Stimulated activated CD4-positive, alpha-beta T cell treated with anti-CD3 and anti-CD28 coated beads, Interleukin-4, amount 100 ng/mL, for 4 hours (primary cell): ENCODE measurements at regions not wholly inside any gene's neighbourhood (a gene's known extent, or its start where the extent isn't known, plus 50 kb on each side); places are given as distances from the start of the nearest gene placed in this dataset.
"Not testable (repeated sequence)": the region's sequence is repeated elsewhere in the genome, so short reads cannot be mapped to it uniquely, and the experiment has no call there.

Source experiments
- DNase-seq, 2 experiments: peaks; one replicate each; pipeline ENCODE4 v3.0.0-alpha.2; 2020

DNA sequence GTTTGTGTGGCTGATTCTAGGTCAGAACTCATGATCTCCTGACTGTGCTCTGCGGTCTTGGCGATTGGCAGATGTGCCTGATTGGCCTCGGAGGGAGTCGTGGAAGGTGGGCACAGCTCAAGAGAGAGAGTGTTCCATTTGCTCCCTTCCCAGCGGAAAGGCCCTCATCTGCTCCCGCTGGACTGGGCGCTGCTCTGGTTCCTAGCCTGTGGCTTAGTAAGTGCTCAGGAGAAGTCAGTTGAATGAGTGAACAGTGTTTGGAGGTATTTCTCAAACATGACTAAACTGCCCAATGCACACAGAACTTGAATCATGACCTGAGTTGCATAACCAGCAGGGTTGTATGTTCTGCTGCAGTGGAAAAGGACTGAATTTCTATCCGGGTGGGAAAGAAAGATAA lies 120.2 kb upstream of the PITX1 start:
- DNase-seq = no peak

DNA sequence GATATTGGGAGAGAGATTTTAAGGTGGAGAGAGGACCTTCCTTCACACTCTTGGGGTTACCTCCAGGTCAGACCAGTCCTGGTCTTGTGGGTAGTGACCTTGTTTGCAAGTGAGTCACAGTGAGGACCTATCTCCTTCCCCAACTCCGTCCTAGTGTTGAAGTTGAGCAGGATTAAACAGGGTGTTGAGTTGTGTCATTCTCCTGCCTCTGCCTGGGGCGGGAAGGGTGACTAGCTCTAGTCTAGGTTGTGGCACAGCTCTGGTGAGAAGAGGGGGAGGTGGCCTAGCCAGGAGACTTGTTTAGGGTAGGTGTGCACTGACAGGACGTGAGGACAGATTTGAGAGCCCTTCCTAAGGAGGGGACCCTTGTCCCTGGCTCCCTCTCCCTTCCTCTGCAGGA lies 119.6 kb upstream of the PITX1 start:
- DNase-seq = no peak

DNA sequence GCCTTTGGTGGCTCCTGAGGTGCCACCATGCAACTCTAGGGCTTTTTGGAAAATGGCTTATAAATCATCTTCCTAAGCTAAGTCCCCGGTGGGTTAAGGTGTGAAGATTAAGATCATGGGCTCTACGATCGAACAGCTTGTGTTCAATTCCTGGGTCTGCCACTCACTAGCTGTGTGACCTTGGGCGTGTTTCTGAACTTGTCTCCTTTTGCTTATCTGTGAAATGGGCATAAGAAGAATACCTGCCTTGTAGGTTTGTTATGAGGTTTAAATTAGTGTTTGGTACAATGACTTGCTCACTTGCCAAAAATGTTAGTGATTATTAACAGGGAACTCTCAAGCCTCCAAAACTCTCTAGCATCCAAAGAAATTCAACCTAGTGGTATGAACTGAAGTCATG lies 119.2 kb upstream of the PITX1 start:
- DNase-seq = no peak

DNA sequence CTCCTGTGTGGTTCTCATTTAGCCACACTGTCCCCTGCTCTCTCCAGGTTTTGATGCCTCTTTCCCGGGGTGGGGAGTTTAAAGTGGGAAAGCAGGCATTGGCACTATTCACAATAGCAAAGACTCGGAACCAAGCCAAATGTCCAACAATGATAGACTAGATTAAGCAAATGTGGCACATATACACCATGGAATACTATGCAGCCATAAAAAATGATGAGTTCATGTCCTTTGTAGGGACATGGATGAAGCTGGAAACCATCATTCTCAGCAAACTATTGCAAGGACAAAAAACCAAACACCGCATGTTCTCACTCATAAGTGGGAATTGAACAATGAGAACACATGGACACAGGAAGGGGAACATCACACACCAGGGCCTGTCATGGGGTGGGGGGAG lies 117.6 kb upstream of the PITX1 start:
- not testable (repeated sequence) for DNase-seq

DNA sequence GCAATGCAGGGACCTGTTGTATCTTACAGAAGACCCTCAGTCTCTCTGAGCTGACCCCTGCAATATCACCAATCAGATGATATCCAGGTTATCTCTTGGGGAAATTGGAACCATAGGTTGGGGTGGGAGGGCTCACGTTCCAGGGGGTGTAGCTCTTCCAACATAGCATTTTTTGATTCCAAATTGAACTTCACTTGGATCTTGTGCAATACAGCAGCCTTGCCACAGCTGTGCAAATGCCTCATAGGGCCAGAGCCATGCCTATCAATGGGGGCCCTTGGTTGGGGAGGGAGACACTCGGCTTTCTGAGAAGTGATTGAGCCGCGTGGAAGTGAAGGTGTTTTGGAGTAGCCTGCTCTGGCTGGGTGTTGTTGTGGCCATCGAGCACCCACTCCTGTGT lies 117.2 kb upstream of the PITX1 start:
- no peak for DNase-seq

DNA sequence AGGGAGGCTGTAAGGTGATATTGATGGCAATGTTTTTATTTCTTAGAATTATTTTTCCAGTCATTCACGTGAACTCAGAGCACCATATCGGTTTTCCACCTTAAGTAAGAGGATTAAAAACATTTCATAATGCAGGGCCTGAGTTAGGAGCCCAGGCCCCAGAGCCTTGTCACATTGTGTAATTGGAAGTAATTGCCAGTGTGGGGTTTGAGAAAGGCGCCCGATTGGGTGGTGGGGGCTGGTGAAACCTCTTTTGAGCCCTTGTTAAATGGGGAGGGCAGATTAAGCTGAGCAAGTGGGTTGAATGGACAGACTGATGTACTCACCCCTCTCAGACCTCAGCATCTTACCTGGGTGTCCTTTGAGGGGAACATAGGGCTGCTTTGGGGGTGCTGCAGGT lies 116.7 kb upstream of the PITX1 start:
- no peak for DNase-seq

DNA sequence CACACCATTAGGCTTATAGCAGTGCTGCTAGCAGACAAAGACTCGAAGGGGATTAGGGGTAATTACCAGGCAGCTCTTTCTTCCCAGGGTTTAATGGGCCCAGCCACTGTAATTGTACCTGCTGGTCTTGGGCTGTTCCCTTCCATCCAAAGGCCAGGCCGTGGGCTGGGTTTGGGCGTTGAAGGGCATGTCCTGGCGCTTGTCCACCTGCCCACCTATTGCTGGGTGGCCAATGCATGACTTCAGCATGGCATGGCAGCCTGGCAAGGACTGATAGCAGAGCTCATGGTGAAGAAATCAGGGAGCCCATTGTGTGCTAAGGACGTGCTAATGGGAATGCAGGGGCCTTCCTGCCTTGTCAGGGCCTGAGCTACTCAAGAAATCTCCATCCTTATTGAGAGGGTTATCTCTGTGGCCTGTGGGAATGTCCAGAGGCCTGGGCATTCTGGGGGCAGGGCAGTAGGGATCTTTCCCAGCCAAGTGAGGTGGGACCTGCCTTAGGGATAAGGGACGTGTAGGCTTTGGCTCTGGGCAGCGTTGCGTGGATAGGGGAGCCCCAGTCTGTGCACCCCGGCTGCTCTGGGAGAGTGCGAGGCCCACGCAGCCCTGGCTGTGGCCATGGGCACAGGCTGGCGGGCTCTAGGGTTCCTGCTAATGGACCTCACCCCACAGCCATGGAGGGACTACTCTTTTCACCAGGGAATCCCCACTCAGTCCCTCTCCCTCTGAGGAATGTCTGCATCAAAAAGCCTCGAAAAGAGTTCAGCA lies 116.1 kb upstream of the PITX1 start:
- no peak for DNase-seq

DNA sequence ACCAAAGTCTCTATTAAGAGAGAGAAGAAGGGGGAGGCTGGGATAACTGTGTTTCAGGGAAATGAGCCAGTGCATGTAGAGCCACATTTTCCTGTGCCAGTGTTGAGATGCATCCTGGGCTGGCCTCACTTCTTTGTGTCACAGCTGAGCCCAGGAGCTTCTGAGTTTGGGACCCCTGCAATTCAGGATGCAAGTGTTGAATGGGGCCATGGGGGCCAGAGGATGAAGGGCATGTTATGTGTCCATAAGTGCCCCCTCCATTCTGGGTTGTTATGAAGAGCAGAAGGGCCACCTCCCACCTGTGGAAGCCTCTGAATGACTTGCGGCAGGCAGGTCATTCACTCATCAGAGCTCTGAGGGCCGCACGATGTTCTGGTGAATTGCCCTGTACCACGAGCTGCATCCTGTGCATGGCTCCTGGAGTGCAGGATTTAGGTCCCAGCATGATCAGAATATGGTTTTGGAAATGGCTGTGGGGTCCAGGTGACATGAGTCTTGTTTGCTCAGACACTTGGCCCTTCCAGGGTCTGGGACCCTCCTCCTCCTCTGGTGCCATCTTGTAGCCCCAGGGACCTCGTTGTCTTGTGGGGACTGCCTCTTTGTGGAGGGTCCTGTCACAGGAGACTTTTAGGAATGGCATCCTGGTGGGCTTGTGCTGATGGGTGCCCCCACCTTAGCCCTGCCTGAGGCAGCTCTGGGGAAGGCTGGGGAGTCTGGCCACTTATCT lies 115.4 kb upstream of the PITX1 start:
- DNase-seq = no peak

DNA sequence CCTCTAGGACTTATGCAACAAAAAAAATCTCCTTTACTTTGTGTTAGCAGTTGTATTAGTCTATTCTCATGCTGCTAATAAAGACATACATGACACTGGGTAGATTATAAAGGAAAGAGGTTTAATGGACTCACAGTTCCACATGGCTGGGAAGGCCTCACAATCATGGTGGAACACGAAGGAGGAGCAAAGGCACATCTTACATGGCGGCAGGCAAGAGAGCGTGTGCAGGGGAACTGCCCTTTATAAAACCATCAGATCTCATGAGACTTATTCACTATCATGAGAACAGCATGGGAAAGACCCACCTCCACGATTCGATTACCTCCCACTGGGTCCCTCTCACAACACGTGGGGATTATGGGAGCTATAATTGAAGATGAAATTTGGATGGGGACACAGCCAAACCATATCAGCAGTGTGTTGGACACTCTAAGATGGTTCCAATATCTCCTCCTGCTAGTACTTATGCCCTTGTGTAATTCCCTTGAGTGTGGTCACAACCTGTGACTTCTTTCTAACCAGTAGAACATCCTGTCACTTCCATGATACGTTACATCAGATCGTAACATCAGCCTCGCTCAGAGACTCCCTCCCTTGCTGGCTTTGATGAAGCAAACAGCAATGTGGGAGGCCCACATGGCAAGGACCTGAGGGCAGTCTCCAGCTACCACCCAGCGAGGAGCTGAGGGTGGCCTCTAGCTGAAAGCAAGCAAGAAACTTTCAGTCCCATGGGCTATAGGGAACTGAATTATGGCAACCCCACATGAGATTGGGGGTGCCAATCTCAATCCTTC lies 113.5 kb upstream of the PITX1 start:
- DNase-seq = no peak

DNA sequence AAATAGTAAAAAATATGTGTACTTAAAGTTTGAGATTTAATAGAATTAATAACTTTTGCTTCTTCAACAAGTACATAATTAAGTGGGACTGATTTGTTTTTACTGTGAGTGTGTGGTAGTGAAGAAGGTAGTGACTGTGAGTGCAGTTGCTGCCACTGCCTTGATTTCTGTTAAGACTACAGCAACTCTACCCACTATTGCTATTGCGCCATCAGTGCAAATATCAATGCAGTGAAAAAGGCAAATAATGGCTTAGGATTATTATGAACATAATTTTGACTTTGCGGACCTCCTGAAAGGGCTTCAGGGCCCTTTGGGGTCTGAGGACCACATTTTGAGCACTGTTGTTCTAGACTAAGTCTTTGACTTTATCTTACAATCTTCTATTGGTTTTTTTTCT lies 112.0 kb upstream of the PITX1 start:
- no peak for DNase-seq

DNA sequence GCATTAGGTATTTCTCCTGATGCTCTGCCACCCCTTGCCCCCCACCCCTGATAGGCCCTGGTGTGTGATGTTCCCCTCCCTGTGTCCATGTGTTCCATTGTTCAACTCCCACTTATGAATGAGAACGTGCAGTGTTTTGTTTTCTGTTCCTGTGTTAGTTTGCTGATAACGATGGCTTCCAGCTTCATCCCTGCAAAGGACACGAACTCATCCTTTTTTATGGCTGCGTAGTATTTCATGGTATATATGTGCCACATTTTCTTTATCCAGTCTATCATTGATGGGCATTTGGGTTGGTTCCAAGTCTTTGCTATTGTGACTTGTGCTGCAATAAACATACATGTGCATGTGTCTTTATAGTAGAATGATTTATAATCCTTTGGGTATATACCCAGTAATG lies 109.7 kb upstream of the PITX1 start:
- not testable (repeated sequence) for DNase-seq

DNA sequence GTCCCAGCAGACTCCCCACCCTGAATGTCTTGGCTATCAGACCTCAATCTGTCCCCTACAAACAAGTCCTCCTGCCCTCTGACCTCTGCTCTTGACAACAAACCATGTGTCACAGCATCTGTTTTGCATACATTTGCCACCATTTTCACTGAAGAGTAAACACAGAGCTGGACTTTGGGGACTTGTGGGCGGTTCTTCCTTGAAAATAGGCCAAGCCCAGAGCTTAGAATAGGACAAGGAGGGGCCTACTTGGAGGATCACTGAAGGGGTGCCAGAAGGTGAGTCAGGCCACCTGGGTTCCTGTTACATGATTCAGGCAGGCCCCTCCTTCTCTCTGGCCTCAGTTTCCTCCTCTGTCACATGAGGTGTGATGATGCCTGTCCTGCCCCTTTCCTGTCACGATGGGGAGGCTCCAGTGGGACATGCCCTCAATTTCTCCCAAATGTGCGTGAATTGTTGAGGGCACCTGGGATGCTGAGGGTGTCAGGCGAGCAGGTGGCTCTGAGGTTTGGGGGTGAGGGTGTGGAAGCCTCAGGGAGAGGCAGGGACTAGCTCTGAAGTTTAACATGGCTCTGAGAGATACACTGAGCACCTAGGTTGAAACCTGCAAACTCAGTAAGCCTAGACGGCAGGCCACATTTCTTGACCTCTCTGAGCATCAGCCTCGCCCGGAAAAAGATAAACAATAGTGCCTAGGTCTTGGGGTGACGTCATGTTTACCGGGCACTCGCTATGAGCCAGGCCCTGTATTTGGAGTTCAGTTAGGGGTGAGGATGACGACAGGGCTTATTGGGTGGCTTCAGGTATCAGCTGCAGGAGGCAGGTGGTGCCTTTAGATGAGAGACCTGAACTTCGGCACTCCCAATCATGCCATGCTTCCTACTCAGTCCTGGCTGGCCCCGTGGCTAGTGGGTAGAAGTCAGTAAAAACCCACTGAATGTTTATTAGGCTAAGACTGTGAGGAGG lies 107.6 kb upstream of the PITX1 start:
- DNase-seq = no peak

DNA sequence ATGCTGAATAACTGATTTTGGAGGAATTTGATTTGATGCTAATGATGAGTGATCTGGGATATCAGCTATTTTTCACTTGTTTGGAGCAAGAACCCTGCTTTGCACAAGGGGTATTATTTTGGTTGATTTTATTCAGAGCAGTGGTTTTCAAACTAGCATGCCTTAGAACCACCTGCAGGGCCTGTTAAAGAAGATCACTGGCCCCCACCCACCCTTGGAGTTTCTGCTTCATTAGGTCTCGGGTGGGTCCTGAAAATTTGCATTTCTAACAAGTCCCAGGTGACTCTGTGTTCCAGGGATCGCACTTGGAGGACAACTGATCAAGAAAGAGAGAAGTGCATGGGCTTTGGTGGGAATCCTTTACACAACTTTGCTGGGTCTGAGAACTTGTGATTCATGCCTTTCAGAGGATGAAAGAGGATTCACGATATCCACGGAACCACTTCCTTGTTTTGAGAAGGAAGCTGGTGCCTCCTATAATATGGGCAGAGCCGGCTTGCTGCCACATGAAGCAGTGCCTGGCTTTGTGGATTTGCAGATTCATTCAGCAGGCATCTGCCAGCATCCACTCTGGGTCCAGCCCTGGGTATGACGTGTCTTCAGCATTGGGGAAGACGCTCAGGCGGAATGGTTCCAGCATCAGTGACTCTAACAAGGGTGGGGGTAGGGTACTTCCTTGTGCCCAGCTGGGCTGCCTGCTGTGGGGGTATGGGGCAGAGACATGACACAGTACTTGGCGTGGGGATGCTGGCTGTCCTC lies 106.6 kb upstream of the PITX1 start:
- no peak for DNase-seq

DNA sequence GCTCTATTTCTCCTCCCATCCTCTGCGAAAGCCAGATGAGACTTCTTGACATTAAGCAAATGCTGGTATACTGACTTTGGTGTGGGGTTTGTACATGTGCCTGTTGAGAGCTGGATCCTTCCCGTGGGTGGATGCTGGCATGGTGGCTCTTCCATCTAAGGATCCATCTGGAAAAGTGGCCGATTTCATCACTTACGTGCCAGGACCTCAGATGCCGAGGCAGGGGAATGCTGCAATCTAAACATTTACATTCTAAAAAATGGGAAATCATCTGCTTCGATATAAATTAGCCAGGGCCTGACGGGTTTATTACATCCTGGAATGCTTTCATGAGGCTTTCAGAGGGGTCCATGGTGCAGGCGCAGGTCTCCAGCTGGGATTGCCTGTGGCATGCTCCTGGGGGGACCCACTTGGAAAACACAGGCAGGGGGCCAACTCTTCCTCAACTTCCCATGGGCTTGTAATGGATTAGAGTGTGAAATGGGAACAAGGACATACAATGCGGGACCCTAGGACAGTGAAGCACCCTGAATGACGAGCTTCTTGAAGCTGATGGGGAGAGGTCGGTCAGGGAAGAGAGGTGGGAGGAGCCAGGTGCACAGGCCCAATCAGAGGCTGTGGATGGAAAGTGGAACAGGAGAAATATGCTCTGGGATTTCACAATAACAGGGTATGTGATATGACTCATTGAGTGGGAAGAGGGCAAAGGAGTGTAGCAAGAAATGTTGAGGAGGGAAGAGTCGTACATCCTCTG lies 105.5 kb upstream of the PITX1 start:
- no peak for DNase-seq

DNA sequence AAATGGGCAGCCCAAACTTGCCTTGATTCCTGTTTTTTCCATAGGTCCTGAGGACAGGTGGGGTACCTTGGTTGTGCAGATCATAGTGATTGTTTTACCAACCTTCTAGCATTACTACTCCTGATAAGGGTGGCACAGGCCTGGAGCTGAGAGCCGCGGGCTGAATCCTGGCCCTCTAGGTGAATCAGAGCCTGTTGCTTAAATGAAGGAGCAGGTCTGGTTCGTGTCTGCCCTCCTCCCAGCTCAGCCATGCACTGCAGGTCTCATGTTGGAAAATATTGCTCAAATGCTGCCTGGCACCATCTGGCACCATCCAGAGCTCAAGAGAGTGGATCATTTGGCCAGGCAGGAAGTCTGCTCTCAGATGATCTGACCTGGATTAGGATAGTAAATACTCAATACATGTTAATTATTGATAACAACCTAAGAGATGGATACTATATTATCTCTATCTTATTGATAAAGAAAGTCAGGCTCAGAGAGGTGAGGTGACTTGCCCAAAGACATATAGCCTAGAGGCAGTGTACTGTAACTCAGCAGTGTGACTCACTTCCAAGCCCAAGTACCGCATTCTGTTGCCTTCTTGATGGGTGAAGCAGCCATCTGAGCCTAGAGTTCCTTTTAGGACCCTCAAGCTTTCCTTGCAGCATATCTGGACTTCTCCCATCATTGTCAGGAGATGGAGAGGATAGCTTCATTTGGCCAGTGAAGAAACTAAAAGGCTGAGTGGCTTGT lies 104.3 kb upstream of the PITX1 start:
- DNase-seq = no peak

DNA sequence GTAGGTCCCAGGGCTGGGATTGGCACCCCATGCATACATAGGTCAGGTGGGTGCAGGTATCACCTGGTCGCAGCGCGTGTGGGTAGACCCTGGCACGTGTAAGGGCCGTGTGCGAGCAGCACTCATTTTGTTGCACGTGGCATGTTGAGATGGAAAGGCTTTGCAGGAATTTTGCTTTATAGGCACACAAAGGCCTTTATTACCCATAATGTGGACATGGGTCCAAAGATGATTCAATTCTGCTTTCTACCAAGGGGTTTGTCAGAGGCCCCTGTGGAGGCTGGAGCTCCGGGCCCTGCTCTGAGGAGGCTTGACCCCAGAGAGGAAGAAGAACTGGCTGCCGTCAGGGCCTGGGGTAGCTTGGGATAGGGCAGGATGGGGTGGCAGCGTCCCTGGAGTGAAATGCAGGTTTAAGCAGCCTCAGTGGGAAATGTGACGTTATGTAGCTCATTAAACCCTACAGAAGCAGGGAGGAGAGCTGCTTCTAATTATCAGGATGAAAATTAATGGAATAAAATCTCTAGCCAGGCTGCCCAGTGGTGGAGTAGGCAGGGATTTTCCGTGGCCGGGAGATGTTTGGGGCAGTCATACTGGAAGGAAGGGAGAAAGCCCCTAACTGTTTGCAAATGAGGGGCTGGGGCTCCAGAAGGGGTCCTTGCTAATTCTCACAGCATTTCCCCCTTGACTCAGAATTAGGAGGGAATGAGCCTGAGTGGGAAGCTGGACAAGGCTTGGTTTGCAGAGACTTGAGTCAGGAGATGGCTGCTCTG lies 103.3 kb upstream of the PITX1 start:
- no peak for DNase-seq

DNA sequence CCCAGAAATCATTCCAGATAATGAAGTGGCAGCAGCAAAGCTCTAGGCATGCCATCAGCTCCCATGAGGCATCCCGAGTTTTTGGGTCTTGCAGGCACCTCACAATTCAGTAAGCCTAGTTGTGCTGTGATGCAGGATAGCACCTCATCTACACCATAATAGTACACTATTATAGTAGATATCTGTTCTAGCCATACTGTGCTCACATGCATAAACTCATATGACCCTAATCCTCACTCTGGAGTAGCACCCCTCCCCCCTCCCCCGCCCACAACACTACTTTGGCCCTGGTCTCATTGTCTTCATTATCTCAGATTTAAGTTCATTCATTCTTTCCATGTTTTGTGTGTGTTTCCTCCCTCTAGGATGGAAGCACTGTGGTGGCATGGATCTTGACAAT lies 102.5 kb upstream of the PITX1 start:
- DNase-seq = no peak

DNA sequence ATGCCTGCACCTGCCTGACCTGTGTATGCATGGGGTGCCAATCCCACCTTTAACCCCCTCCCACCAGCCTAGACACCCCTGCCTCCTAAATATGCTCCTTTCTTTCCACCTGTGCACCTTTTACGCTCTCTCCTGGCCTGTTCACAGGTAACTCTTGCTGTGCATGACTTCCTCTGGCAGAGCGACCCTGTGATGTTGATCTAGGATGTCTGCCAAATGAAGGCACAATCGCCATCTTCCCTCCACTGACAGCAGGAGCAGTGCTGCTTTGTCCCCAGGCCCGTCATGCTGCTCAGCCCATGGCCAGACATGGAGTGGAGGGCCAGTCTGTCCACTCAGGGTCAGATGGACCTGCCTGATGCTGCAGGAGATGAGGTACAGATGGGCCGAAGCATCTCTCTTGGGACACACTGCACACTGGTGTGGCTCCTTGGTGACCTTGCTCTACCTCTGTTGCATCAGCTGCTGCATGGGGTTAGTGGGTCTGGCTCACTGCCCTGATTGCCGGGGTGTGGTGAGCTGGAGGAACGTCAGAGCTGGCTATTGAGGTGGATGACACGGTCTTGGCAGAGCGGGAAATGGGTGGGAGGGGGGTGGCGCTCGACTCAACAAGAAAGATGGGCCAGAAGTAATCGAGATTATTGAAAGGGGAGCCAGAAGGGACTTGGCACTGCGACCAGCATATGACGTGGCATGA lies 101.7 kb upstream of the PITX1 start:
- DNase-seq = no peak
